SK-N-SH treated with all-trans-retinoic acid at 6 μM for 48 hours (cell line): ENCODE measurements at regions not wholly inside any gene's neighbourhood (a gene's known extent, or its start where the extent isn't known, plus 50 kb on each side); places are given as distances from the start of the nearest gene placed in this dataset.

ENCODE experiments used
- ATAC-seq: fragments of 200-7000 bp; cut with Tn5 transposase; 3 replicates; pipeline ENCODE4 v1.9.1; 2020; ENCODE audit warnings: mild to moderate bottlenecking, moderate library complexity
- ARNTL ChIP-seq: fragments of 450-650 bp; formaldehyde crosslinking; IDR thresholded peaks from 2 replicates; pipeline ENCODE4 v1.5.0; 2020; ENCODE audit warnings: low read depth, mild to moderate bottlenecking, moderate library complexity, borderline replicate concordance
- BACH2 ChIP-seq: fragments of 250-450 bp; sonication (Bioruptor Pico); IDR thresholded peaks from 2 replicates; pipeline ENCODE4 v1.9.0; 2021; ENCODE audit warnings: mild to moderate bottlenecking, borderline replicate concordance
- CSDC2 ChIP-seq: fragments of 250-450 bp; sonication (Bioruptor Pico); IDR thresholded peaks from 2 replicates; pipeline ENCODE4 v1.5.0; 2020; ENCODE audit warnings: mild to moderate bottlenecking, moderate library complexity
- ESRRG ChIP-seq: fragments of 250-450 bp; sonication (Bioruptor Pico); IDR thresholded peaks from 2 replicates; pipeline ENCODE4 v1.6.1; 2021; ENCODE audit warnings: mild to moderate bottlenecking
- GLIS3 ChIP-seq: fragments of 250-450 bp; sonication (Bioruptor Pico); IDR thresholded peaks from 2 replicates; pipeline ENCODE4 v1.5.0; 2020; ENCODE audit warnings: mild to moderate bottlenecking, moderate library complexity
- ISL1 ChIP-seq: fragments of 250-450 bp; sonication (Bioruptor Pico); IDR thresholded peaks from 2 replicates; pipeline ENCODE4 v2.1.2; 2022; ENCODE audit warnings: mild to moderate bottlenecking, moderate library complexity
- OSR1 ChIP-seq: fragments of 250-450 bp; sonication (Bioruptor Pico); IDR thresholded peaks from 2 replicates; pipeline ENCODE4 v1.8.0; 2022; ENCODE audit warnings: moderate library complexity, mild to moderate bottlenecking, inconsistent platforms
- PPARA ChIP-seq: fragments of 250-450 bp; sonication (Bioruptor Pico); IDR thresholded peaks from 2 replicates; pipeline ENCODE4 v1.5.0; 2020; ENCODE audit warnings: mild to moderate bottlenecking, borderline replicate concordance
- RARB ChIP-seq: fragments of 250-450 bp; sonication (Bioruptor Pico); IDR thresholded peaks from 2 replicates; pipeline ENCODE4 v1.8.0; 2021; ENCODE audit warnings: mild to moderate bottlenecking, moderate library complexity
- SNAI2 ChIP-seq: fragments of 250-450 bp; sonication (Bioruptor Pico); IDR thresholded peaks from 2 replicates; pipeline ENCODE4 v1.5.0; 2020; ENCODE audit warnings: mild to moderate bottlenecking, moderate library complexity
- TCF4 ChIP-seq: fragments of 250-450 bp; sonication (Bioruptor Pico); IDR thresholded peaks from 2 replicates; pipeline ENCODE4 v1.8.0; 2021; ENCODE audit warnings: mild to moderate bottlenecking, moderate library complexity, borderline replicate concordance
- TOX ChIP-seq: fragments of 250-450 bp; sonication (Bioruptor Pico); IDR thresholded peaks from 2 replicates; pipeline ENCODE4 v1.8.0; 2021; ENCODE audit warnings: mild to moderate bottlenecking, moderate library complexity, borderline replicate concordance
- ZC3H10 ChIP-seq: fragments of 250-450 bp; sonication (Bioruptor Pico); IDR thresholded peaks from 2 replicates; pipeline ENCODE4 v1.5.1; 2021; ENCODE audit warnings: mild to moderate bottlenecking, moderate library complexity
- ZFP3 ChIP-seq: fragments of 250-450 bp; sonication (Bioruptor Pico); IDR thresholded peaks from 2 replicates; pipeline ENCODE4 v1.5.0; 2020; ENCODE audit warnings: mild to moderate bottlenecking, moderate library complexity
- ZFP30 ChIP-seq: fragments of 450-650 bp; formaldehyde crosslinking; IDR thresholded peaks from 2 replicates; pipeline ENCODE4 v1.5.0; 2022; ENCODE audit warnings: mild to moderate bottlenecking, moderate library complexity
- ZNF565 ChIP-seq: fragments of 450-650 bp; formaldehyde crosslinking; conservative IDR thresholded peaks from 2 replicates; pipeline ENCODE4 v1.5.0; 2020; ENCODE audit warnings: low read depth, mild to moderate bottlenecking, moderate library complexity
- ZNF70 ChIP-seq: fragments of 450-650 bp; formaldehyde crosslinking; IDR thresholded peaks from 2 replicates; pipeline ENCODE4 v1.5.0; 2020; ENCODE audit warnings: mild to moderate bottlenecking, moderate library complexity
- ZNF8 ChIP-seq: fragments of 450-650 bp; formaldehyde crosslinking; IDR thresholded peaks from 2 replicates; pipeline ENCODE4 v1.5.0; 2020; ENCODE audit warnings: mild to moderate bottlenecking, moderate library complexity
- TF ChIP-seq, protein P1 (sequence below): fragments of 250-450 bp; sonication (Bioruptor Pico); IDR thresholded peaks from 2 replicates; pipeline ENCODE4 v1.5.0; 2020; ENCODE audit warnings: mild to moderate bottlenecking, moderate library complexity
- TF ChIP-seq, protein P2 (sequence below): fragments of 250-450 bp; sonication (Bioruptor Pico); IDR thresholded peaks from 2 replicates; pipeline ENCODE4 v1.5.1; 2021; ENCODE audit warnings: mild to moderate bottlenecking, moderate library complexity
- TF ChIP-seq, protein P3 (sequence below): fragments of 250-450 bp; sonication (Bioruptor Pico); IDR thresholded peaks from 2 replicates; pipeline ENCODE4 v1.8.0; 2021; ENCODE audit warnings: low read depth, mild to moderate bottlenecking, moderate library complexity, borderline replicate concordance
- TF ChIP-seq, protein P4 (sequence below): fragments of 250-450 bp; sonication (Bioruptor Pico); IDR thresholded peaks from 2 replicates; pipeline ENCODE4 v1.5.1; 2020; ENCODE audit warnings: low read depth, mild to moderate bottlenecking, moderate library complexity

DNA sequence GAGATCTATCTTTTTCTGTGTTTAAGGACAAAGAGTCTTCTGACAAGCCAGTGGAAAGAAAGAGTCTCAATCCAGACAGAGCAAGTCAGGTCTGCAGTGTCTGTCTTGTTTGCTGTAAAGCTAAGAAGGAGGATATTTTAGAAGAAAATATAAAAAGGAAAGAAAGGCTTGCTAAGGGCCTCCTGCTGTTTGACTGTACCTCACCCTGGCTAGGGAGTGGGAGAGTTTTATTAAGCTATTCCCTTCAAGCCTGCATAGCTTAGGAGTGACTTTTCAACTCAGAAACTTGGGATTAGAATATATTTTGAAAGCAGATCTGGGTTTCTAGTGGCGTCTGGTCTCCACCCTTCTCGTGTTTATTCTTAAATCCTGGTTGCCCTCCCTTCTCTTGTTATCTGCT, 460.0 kb downstream of the COG6 start:
- TF ChIP-seq, protein P1, sequence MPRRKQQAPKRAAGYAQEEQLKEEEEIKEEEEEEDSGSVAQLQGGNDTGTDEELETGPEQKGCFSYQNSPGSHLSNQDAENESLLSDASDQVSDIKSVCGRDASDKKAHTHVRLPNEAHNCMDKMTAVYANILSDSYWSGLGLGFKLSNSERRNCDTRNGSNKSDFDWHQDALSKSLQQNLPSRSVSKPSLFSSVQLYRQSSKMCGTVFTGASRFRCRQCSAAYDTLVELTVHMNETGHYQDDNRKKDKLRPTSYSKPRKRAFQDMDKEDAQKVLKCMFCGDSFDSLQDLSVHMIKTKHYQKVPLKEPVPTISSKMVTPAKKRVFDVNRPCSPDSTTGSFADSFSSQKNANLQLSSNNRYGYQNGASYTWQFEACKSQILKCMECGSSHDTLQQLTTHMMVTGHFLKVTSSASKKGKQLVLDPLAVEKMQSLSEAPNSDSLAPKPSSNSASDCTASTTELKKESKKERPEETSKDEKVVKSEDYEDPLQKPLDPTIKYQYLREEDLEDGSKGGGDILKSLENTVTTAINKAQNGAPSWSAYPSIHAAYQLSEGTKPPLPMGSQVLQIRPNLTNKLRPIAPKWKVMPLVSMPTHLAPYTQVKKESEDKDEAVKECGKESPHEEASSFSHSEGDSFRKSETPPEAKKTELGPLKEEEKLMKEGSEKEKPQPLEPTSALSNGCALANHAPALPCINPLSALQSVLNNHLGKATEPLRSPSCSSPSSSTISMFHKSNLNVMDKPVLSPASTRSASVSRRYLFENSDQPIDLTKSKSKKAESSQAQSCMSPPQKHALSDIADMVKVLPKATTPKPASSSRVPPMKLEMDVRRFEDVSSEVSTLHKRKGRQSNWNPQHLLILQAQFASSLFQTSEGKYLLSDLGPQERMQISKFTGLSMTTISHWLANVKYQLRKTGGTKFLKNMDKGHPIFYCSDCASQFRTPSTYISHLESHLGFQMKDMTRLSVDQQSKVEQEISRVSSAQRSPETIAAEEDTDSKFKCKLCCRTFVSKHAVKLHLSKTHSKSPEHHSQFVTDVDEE (CRISPR knock-in tag), result no peak
- TF ChIP-seq ZC3H10 (CRISPR knock-in tag) (no peak), ESRRG (CRISPR knock-in tag) (no peak), CSDC2 (no peak), RARB (CRISPR knock-in tag) (no peak), ZNF70 (CRISPR knock-in tag) (no peak), ZNF8 (CRISPR knock-in tag) (no peak), PPARA (CRISPR knock-in tag) (no peak)
- TF ChIP-seq, protein P2, sequence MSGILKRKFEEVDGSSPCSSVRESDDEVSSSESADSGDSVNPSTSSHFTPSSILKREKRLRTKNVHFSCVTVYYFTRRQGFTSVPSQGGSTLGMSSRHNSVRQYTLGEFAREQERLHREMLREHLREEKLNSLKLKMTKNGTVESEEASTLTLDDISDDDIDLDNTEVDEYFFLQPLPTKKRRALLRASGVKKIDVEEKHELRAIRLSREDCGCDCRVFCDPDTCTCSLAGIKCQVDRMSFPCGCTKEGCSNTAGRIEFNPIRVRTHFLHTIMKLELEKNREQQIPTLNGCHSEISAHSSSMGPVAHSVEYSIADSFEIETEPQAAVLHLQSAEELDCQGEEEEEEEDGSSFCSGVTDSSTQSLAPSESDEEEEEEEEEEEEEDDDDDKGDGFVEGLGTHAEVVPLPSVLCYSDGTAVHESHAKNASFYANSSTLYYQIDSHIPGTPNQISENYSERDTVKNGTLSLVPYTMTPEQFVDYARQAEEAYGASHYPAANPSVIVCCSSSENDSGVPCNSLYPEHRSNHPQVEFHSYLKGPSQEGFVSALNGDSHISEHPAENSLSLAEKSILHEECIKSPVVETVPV (CRISPR knock-in tag), result no peak
- ATAC-seq, result no peak

DNA sequence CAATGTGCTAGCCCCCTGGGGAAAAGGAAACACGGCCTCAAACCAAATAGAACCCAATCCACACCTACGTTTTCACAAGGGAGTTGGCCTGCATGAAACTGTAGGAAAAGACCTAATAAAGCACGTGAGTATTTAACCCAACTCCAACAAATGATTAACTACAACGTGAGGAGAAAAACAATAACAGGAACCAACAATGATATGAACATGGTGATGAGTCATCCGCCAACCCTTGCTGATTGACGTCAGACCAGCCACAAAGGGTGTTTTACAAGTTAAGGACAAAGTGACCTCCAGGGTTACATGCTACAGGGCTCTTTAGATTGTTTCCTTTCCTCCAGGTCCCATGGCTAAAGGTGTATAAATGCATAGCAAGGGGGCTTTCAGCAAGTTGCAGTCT, 460.5 kb downstream of the COG6 start:
- no peak for TF ChIP-seq RARB (CRISPR knock-in tag)
- no peak for TF ChIP-seq ARNTL
- no peak for TF ChIP-seq PPARA (CRISPR knock-in tag)
- TF ChIP-seq ZC3H10 (CRISPR knock-in tag), result no peak
- TF ChIP-seq, protein P3, sequence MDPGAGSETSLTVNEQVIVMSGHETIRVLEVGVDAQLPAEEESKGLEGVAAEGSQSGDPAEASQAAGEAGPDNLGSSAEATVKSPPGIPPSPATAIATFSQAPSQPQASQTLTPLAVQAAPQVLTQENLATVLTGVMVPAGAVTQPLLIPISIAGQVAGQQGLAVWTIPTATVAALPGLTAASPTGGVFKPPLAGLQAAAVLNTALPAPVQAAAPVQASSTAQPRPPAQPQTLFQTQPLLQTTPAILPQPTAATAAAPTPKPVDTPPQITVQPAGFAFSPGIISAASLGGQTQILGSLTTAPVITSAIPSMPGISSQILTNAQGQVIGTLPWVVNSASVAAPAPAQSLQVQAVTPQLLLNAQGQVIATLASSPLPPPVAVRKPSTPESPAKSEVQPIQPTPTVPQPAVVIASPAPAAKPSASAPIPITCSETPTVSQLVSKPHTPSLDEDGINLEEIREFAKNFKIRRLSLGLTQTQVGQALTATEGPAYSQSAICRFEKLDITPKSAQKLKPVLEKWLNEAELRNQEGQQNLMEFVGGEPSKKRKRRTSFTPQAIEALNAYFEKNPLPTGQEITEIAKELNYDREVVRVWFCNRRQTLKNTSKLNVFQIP, result no peak

DNA sequence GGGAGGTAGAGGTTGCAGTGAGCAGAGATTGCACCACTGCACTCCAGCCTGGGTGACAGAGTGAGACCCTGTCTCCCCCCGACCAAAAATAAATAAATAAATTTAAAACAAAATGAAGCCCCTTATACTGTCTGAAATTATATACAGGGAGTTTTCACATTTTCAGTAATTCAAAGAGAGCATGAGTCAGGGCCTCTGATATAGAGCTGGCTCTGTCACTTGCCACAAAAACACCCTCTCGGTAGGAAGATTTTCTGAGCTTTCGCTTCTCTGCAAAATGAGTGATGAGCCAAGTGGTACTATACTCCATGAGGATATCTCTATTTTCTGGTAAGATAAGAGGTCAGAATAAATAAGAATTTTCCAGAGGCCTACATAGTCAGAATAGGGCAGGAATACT, 462.9 kb downstream of the COG6 start:
- no peak for ATAC-seq
- no peak for TF ChIP-seq ZNF565 (CRISPR knock-in tag)
- no peak for TF ChIP-seq ZNF70 (CRISPR knock-in tag)
- TF ChIP-seq ARNTL, result no peak
- no peak for TF ChIP-seq ISL1 (CRISPR knock-in tag)
- no peak for TF ChIP-seq PPARA (CRISPR knock-in tag)
- no peak for TF ChIP-seq ZC3H10 (CRISPR knock-in tag)
- no peak for TF ChIP-seq TCF4 (CRISPR knock-in tag)
- TF ChIP-seq BACH2 (CRISPR knock-in tag), result no peak
- no peak for TF ChIP-seq ZFP30 (CRISPR knock-in tag)
- no peak for TF ChIP-seq ZFP3
- TF ChIP-seq, protein P4, sequence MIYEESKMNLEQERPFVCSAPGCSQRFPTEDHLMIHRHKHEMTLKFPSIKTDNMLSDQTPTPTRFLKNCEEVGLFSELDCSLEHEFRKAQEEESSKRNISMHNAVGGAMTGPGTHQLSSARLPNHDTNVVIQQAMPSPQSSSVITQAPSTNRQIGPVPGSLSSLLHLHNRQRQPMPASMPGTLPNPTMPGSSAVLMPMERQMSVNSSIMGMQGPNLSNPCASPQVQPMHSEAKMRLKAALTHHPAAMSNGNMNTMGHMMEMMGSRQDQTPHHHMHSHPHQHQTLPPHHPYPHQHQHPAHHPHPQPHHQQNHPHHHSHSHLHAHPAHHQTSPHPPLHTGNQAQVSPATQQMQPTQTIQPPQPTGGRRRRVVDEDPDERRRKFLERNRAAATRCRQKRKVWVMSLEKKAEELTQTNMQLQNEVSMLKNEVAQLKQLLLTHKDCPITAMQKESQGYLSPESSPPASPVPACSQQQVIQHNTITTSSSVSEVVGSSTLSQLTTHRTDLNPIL (CRISPR knock-in tag), result no peak
- no peak for TF ChIP-seq SNAI2 (CRISPR knock-in tag)
- TF ChIP-seq, protein P3, result no peak
- no peak for TF ChIP-seq RARB (CRISPR knock-in tag)
- no peak for TF ChIP-seq ZNF8 (CRISPR knock-in tag)
- no peak for TF ChIP-seq ESRRG (CRISPR knock-in tag)
- no peak for TF ChIP-seq GLIS3 (CRISPR knock-in tag)
- TF ChIP-seq TOX (CRISPR knock-in tag), result no peak
- TF ChIP-seq, protein P2 (CRISPR knock-in tag), result no peak
- TF ChIP-seq OSR1, result no peak
- TF ChIP-seq, all 23 proteins: peak for 0

More for the DNA sequence above, 460.5 kb downstream of the COG6 start:
- no peak for ATAC-seq
